ENCODE measurements at regions not wholly inside any gene's neighbourhood (a gene's known extent, or its start where the extent isn't known, plus 50 kb on each side); places are given as distances from the start of the nearest gene placed in this dataset.

GRCh38 chr18:67081482-67082211 is 434.9 kb downstream of the DSEL start:
- H2AK5ac ChIP-seq (ENCODE audit: low read depth, low read length), result no peak overlapping the region
- H3K36me3 ChIP-seq (ENCODE audit: control insufficient read depth in 2 of 4, insufficient read depth in 4 of 4, low read length in 3 of 4), result no peaks in the 10 kb centered on the region

More at GRCh38 chr18:67081482-67082211, 434.9 kb downstream of the DSEL start:
- Histone ChIP-seq H3K27ac (ENCODE audit: low read depth, low read length) (no peak overlapping the region; the same call in 1 of the 2 replicates), H4K91ac (replicated peaks; ENCODE audit: insufficient read length, low read length) (no peak overlapping the region), H2BK20ac (ENCODE audit: low read length) (no peak overlapping the region), H4K5ac (ENCODE audit: insufficient read length, low read depth, low read length) (no peak overlapping the region), H3K79me1 (ENCODE audit: low read depth, low read length) (no peaks in the 10 kb centered on the region), H3K23ac (ENCODE audit: insufficient read length) (no peak overlapping the region), H3K9ac (replicated peaks in 1 of 4; ENCODE audit: extremely low read depth in 1 of 4, low read depth in 3 of 4, low read length in 3 of 4) (no peak overlapping the region), H2BK120ac (replicated peaks; ENCODE audit: low read depth, low read length) (no peak overlapping the region), H3K14ac (ENCODE audit: insufficient read length) (no peak overlapping the region), H3K9me3 (ENCODE audit: insufficient read depth in 2 of 2, low read depth in 1 of 2, low read length in 1 of 2) (no peaks in the 10 kb centered on the region), H3K4ac (replicated peaks; ENCODE audit: insufficient read length, low read depth, low read length) (no peak overlapping the region), H3K4me3 (ENCODE audit: extremely low read depth in 1 of 4, insufficient read depth in 2 of 4, low read depth in 3 of 4, low read length in 4 of 4) (no peak overlapping the region), H3K4me1 (replicated peaks in 1 of 4; ENCODE audit: control insufficient read depth in 3 of 4, insufficient read depth in 4 of 4, low read length in 3 of 4) (peaks cover 0 to 3% (median 1%) of the 10 kb centered on the region in 4 experiments; a peak in 2 of 7 replicates), H2BK15ac (ENCODE audit: low read length) (no peak overlapping the region), H2BK12ac (ENCODE audit: low read depth, low read length) (no peak overlapping the region; the same call in 1 of the 2 replicates), H3K27me3 (replicated peaks in 1 of 4; ENCODE audit: control insufficient read depth in 3 of 4, extremely low read depth in 1 of 4, insufficient read depth in 3 of 4, low read length in 3 of 4) (no peaks in the 10 kb centered on the region), H4K8ac (ENCODE audit: extremely low read depth, insufficient read depth, low read length) (no peak overlapping the region), H3K56ac (replicated peaks; ENCODE audit: insufficient read length, low read depth, low read length) (no peak overlapping the region), H3K23me2 (ENCODE audit: low read depth, low read length) (no peaks in the 10 kb centered on the region), H3K4me2 (ENCODE audit: insufficient read depth in 1 of 2, low read depth in 2 of 2, low read length in 2 of 2) (no peak overlapping the region), H3K79me2 (ENCODE audit: control insufficient read depth in 1 of 2, insufficient read depth in 2 of 2, low read length in 2 of 2) (no peaks in the 10 kb centered on the region), H4K20me1 (replicated peaks in 1 of 2; ENCODE audit: control insufficient read depth in 1 of 2, insufficient read depth in 2 of 2, low read length in 2 of 2) (no peaks in the 10 kb centered on the region), H2BK5ac (ENCODE audit: low read depth, low read length) (no peak overlapping the region), H3K18ac (ENCODE audit: extremely low read depth, low read length) (no peak overlapping the region), H2AFZ (ENCODE audit: low read length) (no peak overlapping the region)
- 85% methylated on average over 3 of the region's 3 CpGs; no CpG with 5 or more reads in 1 of the 2 experiments for WGBS, 2 experiments (ENCODE audit: extremely low coverage in 1 of 2, insufficient coverage in 1 of 2, insufficient read length in 1 of 2, insufficient replicate concordance in 2 of 2, low coverage in 1 of 2, low lambda C conversion rate in 2 of 2, missing lambda C conversion rate in 1 of 2)
- POLR2A ChIA-PET (ENCODE audit: partially characterized antibody), result no interaction called here
- TF ChIP-seq POU5F1 (IDR thresholded peaks at IDR 0.05; ENCODE audit: low read depth, low read length), result no peak
- TF ChIP-seq ATF3 (IDR thresholded peaks at IDR 0.05; ENCODE audit: insufficient read depth, low read depth, low read length), result no peak
- no peak for TF ChIP-seq HDAC6 (IDR thresholded peaks at IDR 0.05; ENCODE audit: low read depth, low read length)
- no peak for TF ChIP-seq KDM5A (IDR thresholded peaks at IDR 0.05; ENCODE audit: low read length)
- no peak; the same call in 1 of the 2 replicates for TF ChIP-seq POLR2AphosphoS5 (IDR thresholded peaks at IDR 0.05; ENCODE audit: low read depth, low read length)
- no peak for TF ChIP-seq TEAD4 (IDR thresholded peaks at IDR 0.05; ENCODE audit: low read depth, low read length)
- no peak for TF ChIP-seq TBP (IDR thresholded peaks at IDR 0.05; ENCODE audit: low read depth, low read length)
- TF ChIP-seq NANOG (IDR thresholded peaks at IDR 0.05; ENCODE audit: insufficient read depth, low read depth, low read length, poor library complexity, severe bottlenecking), result no peak
- 0 out of 2 replicates have a peak, but pooled peaks have one; percentile 35 for TF ChIP-seq SP1 (IDR thresholded peaks at IDR 0.05; ENCODE audit: low read depth, low read length)
- no peak for TF ChIP-seq ZNF274 (IDR thresholded peaks at IDR 0.05; ENCODE audit: borderline replicate concordance, extremely low read depth, low read length)
- peak; percentile 82 for TF ChIP-seq TAF7 (optimal IDR thresholded peaks at IDR 0.05; ENCODE audit: borderline replicate concordance, low read depth, low read length)
- peak in 1 of 2 experiments; percentile 19; a peak in 1 of 3 replicates for TF ChIP-seq POLR2A (IDR thresholded peaks at IDR 0.05; ENCODE audit: control extremely low read depth in 1 of 2, low read depth in 2 of 2, low read length in 2 of 2)
- TF ChIP-seq EP300 (IDR thresholded peaks at IDR 0.05; ENCODE audit: borderline replicate concordance in 1 of 2, low read depth in 2 of 2, low read length in 2 of 2), result no peak
- CTCF ChIA-PET (ENCODE audit: partially characterized antibody), result interaction anchor here (0.6 kb wide), 1 partner anchor 43 kb away, joined by 3 read pairs; no protein-coding TSS in a partner anchor
- no peak for DNase-seq (ENCODE audit: low read depth in 1 of 2, low spot score in 2 of 2)
- peak; percentile 66 for FAIRE-seq

Data from H1 (cell line).